Spleen (tissue), 11 donors: ENCODE measurements at regions not wholly inside any gene's neighbourhood (a gene's known extent, or its start where the extent isn't known, plus 50 kb on each side); places are given as distances from the start of the nearest gene placed in this dataset.

Experiments used
- DNase-seq: peaks from one replicate; pipeline ENCODE4 v3.0.0-alpha.2; 2020
- H3K27ac ChIP-seq, 8 donors: fragments of 200-600 bp; sonication (generic) in 7 of 8; 1 replicate in 4 of 8; 2 replicates in 4 of 8; pipeline versions ENCODE4 v1.5.0 to v1.8.0; 2016 to 2021; ENCODE audit warnings: inconsistent platforms in 4 of 8, mild to moderate bottlenecking in 4 of 8, moderate library complexity in 1 of 8
- H3K27me3 ChIP-seq, 7 donors: fragments of 200-600 bp; sonication (generic) in 6 of 7; replicated peaks in 1 of 7; 1 replicate in 4 of 7; 2 replicates in 3 of 7; pipeline versions ENCODE4 v1.5.0 to v1.8.0; 2016 to 2021; ENCODE audit warnings: inconsistent platforms in 3 of 7, mild to moderate bottlenecking in 1 of 7
- H3K36me3 ChIP-seq, 6 donors: fragments of 200-600 bp; sonication (generic) in 5 of 6; 1 replicate in 4 of 6; 2 replicates in 2 of 6; pipeline versions ENCODE4 v1.5.0 to v1.8.0; 2016 to 2021; ENCODE audit warnings: inconsistent platforms in 2 of 6
- H3K4me1 ChIP-seq, 6 donors: fragments of 200-600 bp; sonication (generic) in 5 of 6; 1 replicate in 3 of 6; 2 replicates in 3 of 6; pipeline versions ENCODE4 v1.5.0 to v1.8.0; 2016 to 2021; ENCODE audit warnings: inconsistent platforms in 3 of 6
- H3K4me3 ChIP-seq, 8 donors: fragments of 200-600 bp; sonication (generic) in 7 of 8; 1 replicate in 4 of 8; 2 replicates in 4 of 8; pipeline versions ENCODE4 v1.5.0 to v1.8.0; 2016 to 2021; ENCODE audit warnings: inconsistent platforms in 4 of 8, mild to moderate bottlenecking in 4 of 8, moderate library complexity in 2 of 8
- H3K9me3 ChIP-seq, 8 donors: fragments of 200-600 bp; sonication (generic) in 7 of 8; 1 replicate in 4 of 8; 2 replicates in 4 of 8; pipeline versions ENCODE4 v1.5.0 to v1.8.0; 2016 to 2021; ENCODE audit warnings: inconsistent platforms in 4 of 8
- CTCF ChIP-seq, 11 experiments: fragments of 200-600 bp in 7 of 11; fragments of 450-650 bp in 4 of 11; sonication (generic) in 4 of 11; IDR thresholded peaks in 8 of 11; conservative IDR thresholded peaks in 3 of 11; 1 replicate in 7 of 11; 2 replicates in 4 of 11; pipeline versions ENCODE4 v1.4.0 to v1.8.0; 2016 to 2021; ENCODE audit warnings: antibody characterized with exemption in 11 of 11, inconsistent platforms in 4 of 11, mild to moderate bottlenecking in 1 of 11
- POLR2A ChIP-seq, 3 donors: fragments of 450-650 bp; IDR thresholded peaks; one replicate each; pipeline ENCODE4 v1.5.1; 2017; ENCODE audit warnings: antibody characterized with exemption in 3 of 3, mild to moderate bottlenecking in 1 of 3
- POLR2AphosphoS5 ChIP-seq, 3 donors: sonication (generic); formaldehyde crosslinking; IDR thresholded peaks; one replicate each; pipeline ENCODE4 v1.5.1; 2017; ENCODE audit warnings: antibody characterized with exemption in 3 of 3
- WGBS, 5 donors: extraction: QIAGEN DNeasy Blood & Tissue Kit in 3 of 5; methylation state at CpG; one replicate each; pipeline versions ENCODE4 v1.1.5 to v1.1.7; 2013 to 2018; 5-methylcytosine and 5-hydroxymethylcytosine counted together
- intact Hi-C: fragments of 100-400 bp; cut with DNase I; formaldehyde crosslinking; loops from one replicate; pipeline ENCODE4 v1.15.0; 2023; ENCODE audit warnings: low total_unique reads
- donor health status: healthy with polysubstance abuse.
- donor health status: DM: no; HTN: no; CAD: no; lungs with moderate emphysema.
- donor health status: DM: no; HTN: no; CAD: no.
- donor health status: Bipolar disorder and iron deficiency.
- donor health status: healthy.
- donor health status: DM: no; HTN: no; CAD: no.
- donor health status: DM: yes; HTN: yes; CAD: no.

DNA sequence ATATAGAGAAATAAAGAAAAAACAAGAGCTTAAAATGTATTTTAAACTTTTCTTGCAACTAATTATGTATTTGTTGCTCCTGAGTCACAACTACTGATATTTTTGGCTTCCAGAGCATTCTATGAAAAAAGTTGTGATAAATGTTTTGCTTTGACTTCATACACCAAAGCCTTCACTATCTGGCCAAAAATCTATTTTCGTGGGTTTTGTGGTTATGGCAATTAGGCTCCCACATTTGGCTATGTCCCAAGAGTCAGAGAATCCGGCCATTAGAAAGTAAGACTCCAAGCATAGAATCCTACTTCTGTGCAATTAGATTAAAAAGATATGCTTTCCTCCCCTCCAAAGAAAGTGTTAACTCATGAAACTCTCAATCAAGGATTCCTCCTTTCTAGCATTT is 1456.1 kb upstream of the ACVR2A start:
- Histone ChIP-seq H3K27ac (no peak overlapping the region), H3K27me3 (no peaks in the 10 kb centered on the region), H3K9me3 (no peaks in the 10 kb centered on the region), H3K4me1 (no peaks in the 10 kb centered on the region), H3K36me3 (no peaks in the 10 kb centered on the region), H3K4me3 (no peak overlapping the region)
- intact Hi-C loops, result no loop called here
- WGBS, 5 donors, result 20 to 28% (median 24%) methylated on average over 2 of the region's 2 CpGs
- DNase-seq, result no peak
- TF ChIP-seq POLR2AphosphoS5 (IDR thresholded peaks at IDR 0.05) (no peak), CTCF (IDR thresholded peaks at IDR 0.05 in 8 of 11, conservative IDR thresholded peaks at IDR 0.05 in 3 of 11) (no peak), POLR2A (IDR thresholded peaks at IDR 0.05) (no peak)

DNA sequence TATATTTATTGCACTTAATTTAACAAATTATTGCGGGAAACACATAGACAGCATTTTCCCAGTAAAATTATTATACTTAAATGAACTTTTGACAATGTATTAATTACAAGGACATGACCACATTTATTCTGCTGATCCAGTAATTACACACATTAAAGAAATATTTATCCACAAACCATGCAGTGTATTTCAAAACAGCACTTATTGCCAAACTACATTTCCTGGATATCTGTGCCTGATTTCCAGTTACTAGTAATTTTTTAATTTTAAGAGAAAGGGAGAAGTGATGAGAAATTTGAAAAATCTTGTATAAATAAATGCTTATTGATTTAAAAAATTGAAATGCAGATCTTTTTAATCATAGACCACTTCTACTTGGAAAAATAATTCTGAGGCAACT is 1458.7 kb upstream of the ACVR2A start:
- intact Hi-C loops, result no loop called here
- no peak overlapping the region for H3K4me3 ChIP-seq
- WGBS, 5 donors, result 88 to 96% (median 90%) methylated on average over 1 of the region's 1 CpG
- no peak for DNase-seq
- TF ChIP-seq POLR2A (IDR thresholded peaks at IDR 0.05) (no peak), CTCF (IDR thresholded peaks at IDR 0.05 in 8 of 11, conservative IDR thresholded peaks at IDR 0.05 in 3 of 11) (no peak), POLR2AphosphoS5 (IDR thresholded peaks at IDR 0.05) (no peak)
- no peaks in the 10 kb centered on the region for H3K36me3 ChIP-seq
- H3K4me1 ChIP-seq, result no peaks in the 10 kb centered on the region
- no peaks in the 10 kb centered on the region for H3K9me3 ChIP-seq
- no peak overlapping the region for H3K27ac ChIP-seq
- H3K27me3 ChIP-seq, result no peaks in the 10 kb centered on the region

DNA sequence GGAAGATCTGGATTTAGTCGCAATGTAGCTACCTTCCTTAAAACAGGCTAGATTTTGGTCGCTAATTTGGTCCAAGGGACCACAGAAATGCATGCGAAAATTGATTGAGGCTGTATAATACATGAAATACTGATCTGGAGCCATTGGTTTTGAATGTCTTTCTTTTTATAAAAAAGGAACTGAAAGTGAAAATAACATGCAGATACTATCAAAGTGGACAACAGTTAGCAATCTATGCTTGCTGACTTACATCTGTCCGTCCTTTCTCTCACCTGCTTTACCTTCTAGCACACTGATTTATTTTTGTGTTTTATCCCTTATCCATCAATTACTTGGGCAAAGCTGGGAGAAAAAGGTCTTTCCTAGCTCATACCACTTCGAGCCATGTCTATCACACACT is 1459.8 kb upstream of the ACVR2A start:
- no peaks in the 10 kb centered on the region for H3K9me3 ChIP-seq
- intact Hi-C loops, result no loop called here
- no peaks in the 10 kb centered on the region for H3K4me1 ChIP-seq
- peak overlapping the region in 1 of 8 donors; percentile 20 for H3K4me3 ChIP-seq
- WGBS, 5 donors, result 68 to 81% (median 73%) methylated on average over 5 of the region's 5 CpGs
- TF ChIP-seq POLR2AphosphoS5 (IDR thresholded peaks at IDR 0.05) (no peak), CTCF (IDR thresholded peaks at IDR 0.05 in 8 of 11, conservative IDR thresholded peaks at IDR 0.05 in 3 of 11) (no peak), POLR2A (IDR thresholded peaks at IDR 0.05) (no peak)
- H3K27me3 ChIP-seq, result no peaks in the 10 kb centered on the region
- H3K27ac ChIP-seq, result no peak overlapping the region
- H3K36me3 ChIP-seq, result no peaks in the 10 kb centered on the region
- no peak for DNase-seq

DNA sequence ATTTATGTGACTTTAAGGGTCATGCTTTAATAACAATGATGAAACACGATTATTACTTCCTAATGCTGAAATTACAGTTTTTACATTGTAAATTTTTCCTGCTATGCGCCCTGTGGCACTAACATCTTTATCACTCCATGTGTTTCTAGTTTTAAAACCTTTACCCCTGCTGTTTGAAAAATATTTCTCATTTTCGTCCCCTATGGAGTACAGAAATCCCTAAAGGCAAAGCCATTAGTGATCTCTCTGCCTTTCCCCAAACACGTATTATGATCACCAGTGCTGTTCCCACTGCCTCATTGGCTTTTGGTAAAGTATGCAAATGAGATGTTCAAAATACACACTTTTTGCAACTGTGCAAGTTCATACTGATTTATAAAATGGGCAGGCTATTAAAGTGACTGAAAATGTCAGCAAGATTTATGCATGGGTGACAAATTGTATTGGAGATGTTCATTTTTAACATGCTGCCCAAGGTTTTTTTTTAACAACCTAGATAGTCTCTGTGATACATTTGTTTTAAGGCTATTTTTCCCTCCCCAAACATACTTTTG is 1468.2 kb upstream of the ACVR2A start:
- intact Hi-C loops, result no loop called here
- H3K4me1 ChIP-seq, result no peaks in the 10 kb centered on the region
- TF ChIP-seq POLR2AphosphoS5 (IDR thresholded peaks at IDR 0.05), result no peak
- no peak for TF ChIP-seq POLR2A (IDR thresholded peaks at IDR 0.05)
- TF ChIP-seq CTCF (IDR thresholded peaks at IDR 0.05 in 8 of 11, conservative IDR thresholded peaks at IDR 0.05 in 3 of 11), result no peak
- no peaks in the 10 kb centered on the region for H3K36me3 ChIP-seq
- no peaks in the 10 kb centered on the region for H3K27me3 ChIP-seq
- no peak overlapping the region for H3K4me3 ChIP-seq
- DNase-seq, result no peak
- WGBS, 5 donors, result 82 to 91% (median 86%) methylated on average over 4 of the region's 4 CpGs
- peaks cover 0 to 7% (median 2%) of the 10 kb centered on the region in 8 donors for H3K9me3 ChIP-seq
- H3K27ac ChIP-seq, result no peak overlapping the region
